Activated CD4-positive, alpha-beta T cell treated with anti-CD3 and anti-CD28 coated beads, Interleukin-2, Interleukin-4, amounts not matched to agents 100 ng/mL and 50 ng/mL, durations not matched to agents 16 hours and 8 hours (primary cell): ENCODE measurements at regions not wholly inside any gene's neighbourhood (a gene's known extent, or its start where the extent isn't known, plus 50 kb on each side); places are given as distances from the start of the nearest gene placed in this dataset.
"Not testable (repeated sequence)": the region's sequence is repeated elsewhere in the genome, so short reads cannot be mapped to it uniquely, and the experiment has no call there.

Source experiments
- DNase-seq: peaks from one replicate; pipeline ENCODE4 v3.0.0-alpha.2; 2020; ENCODE audit warnings: low spot score

GRCh38 chr12:63508543-63508942 is 159.8 kb downstream of the DPY19L2 start:
- no peak for DNase-seq

DNA sequence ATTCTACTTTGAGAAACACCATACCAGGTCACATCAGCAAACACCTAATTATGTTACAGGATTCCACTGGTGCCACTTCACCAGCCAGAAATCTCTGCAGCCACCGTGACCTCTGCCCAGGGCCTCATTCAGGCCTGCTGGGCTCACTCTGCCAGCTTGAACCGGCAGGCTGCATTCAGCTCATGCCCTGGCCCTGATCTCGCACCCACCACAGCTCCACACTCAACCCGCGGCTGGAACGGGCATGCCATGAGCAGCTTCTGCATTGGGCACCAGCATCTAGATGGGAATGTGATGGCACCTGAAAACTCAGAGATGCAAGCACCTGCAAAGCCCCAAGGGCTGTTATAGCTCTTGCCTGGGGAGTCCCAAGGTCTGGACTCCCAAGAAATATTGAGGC is 168.7 kb downstream of the DPY19L2 start:
- no peak for DNase-seq

- no peak for DNase-seq
Measured at GRCh38 chr12:63498239-63498638, 170.1 kb downstream of the DPY19L2 start.

GRCh38 chr12:63496654-63497053 is 171.6 kb downstream of the DPY19L2 start:
- no peak for DNase-seq

DNA sequence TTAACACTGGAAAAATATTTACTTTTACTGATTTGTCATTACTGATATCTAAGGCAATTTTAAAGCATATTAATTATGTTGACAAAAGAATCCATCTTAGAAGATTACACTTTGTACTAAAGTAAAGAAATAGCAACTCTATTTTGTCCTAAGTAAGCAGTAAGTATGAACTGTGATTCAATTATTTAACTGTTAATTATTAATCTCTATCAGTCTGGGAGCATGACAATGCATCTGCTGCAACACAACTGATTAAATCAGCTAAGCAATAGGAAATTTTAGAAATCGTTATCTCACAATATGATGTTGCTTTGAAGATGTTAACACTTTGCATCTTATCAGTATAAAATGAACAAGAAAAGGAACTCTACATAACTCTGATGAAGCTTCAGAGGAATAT is 172.3 kb downstream of the DPY19L2 start:
- no peak for DNase-seq

- not testable (repeated sequence) for DNase-seq
Measured at GRCh38 chr12:63493357-63493756, 174.9 kb downstream of the DPY19L2 start.

- no peak for DNase-seq
Measured at GRCh38 chr12:63480186-63480585, 188.1 kb downstream of the DPY19L2 start.

- no peak for DNase-seq
Measured at GRCh38 chr12:63470161-63470560, 198.1 kb downstream of the DPY19L2 start.

DNA sequence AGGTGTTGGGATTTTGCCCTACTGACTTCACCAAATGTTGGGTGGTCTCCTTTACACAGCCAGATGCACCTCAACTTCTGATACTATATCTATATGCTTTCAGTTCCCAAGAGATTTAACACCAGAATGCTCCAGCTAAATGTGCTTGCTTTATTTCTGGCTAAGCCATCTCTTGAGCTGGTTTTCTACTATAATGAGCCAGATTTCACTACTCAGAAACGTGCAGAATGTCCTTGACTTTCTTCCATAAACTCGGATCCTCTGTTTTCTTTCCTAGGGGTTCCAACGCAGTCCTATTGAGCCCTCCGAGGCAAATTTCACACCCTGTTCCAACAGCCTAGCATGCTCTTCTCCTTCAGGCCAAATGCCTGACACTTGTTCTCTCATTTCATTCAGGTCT is 200.3 kb downstream of the DPY19L2 start:
- no peak for DNase-seq

GRCh38 chr12:63457857-63458256 is 210.4 kb downstream of the DPY19L2 start:
- no peak for DNase-seq

DNA sequence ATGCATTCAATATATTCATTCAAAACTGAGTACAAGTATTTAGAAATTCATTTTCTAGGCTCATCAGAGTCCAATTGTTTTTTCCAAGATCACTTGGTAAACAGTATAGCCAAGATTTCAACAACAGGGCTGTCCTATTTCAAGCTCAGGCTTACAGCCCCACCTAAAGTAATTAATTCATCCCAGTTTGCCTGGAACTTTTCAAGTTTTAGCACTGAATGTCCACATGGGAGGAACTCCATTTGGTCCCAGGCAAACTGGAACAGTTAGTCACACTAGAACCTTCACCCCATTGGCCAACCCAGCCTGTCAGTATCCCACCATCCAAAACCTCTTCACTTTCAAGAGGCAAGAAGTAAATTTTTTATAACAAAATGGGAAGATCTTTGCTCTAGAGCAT is 210.9 kb downstream of the DPY19L2 start:
- no peak for DNase-seq

DNA sequence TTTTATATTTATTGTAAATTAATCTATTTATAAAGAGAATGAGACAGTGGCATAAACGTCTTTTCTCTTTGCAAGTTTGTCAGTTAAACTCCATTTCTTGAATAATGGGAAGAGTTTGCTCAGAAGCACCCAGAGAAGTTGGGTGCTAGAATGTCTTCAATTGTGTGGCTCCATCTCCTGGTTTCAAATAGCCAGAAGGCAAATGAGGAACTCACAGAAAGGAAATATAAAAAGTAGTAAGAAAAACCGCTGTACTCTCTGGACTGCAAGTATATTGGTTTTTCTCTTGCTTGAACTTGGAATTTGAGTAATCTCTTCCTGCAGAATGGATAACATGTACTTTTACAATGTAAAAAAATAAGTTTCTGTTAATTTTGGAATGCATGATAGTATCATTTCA is 217.5 kb downstream of the DPY19L2 start:
- no peak for DNase-seq

DNA sequence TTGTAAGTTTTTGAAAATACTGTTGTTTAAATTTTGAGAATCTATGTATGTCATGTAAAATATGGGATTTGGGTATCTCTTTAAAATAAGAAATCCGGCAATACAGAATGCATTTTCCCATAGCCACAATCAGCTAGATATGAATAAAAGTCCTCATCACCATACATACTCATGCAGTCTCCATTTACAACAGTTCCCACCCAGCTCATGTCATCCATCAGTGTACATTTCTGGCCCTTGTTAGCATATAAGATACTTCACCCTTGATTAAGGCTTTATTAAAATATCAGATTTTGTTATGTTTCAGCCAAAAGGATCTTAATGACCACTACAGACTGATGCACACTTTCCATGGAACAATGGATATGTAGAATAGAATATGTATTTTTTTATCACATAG is 218.0 kb downstream of the DPY19L2 start:
- no peak for DNase-seq

DNA sequence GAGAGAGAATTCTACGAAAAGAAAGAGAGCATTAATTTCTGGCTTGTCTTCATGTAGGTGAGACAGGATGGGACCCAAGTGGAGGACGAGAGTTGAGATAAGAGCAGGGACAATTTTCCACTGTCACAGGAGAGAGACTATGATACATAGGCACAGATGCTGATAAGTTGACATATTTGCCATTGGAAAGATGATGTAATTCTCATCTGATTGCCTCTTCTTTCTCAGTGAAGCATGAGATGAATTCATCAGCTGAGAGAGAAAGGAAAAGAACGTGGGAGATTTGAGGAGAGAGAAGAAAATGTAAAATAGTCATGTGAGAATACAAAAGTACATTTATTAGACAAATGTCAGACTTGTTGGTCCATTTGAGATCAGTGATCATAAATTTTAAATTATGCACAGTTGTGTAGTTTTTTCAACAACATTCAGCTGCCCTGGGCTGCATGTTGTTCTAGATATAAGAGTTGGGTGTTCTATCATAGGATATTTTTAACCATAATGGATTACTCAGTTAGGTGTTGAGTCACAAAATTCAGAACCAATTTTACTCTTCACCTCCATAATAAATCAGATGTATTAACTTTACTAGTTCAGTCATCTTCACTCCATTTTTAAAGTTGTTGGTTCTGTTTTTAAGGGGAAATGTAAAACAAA is 222.9 kb downstream of the DPY19L2 start:
- DNase-seq = no peak

DNA sequence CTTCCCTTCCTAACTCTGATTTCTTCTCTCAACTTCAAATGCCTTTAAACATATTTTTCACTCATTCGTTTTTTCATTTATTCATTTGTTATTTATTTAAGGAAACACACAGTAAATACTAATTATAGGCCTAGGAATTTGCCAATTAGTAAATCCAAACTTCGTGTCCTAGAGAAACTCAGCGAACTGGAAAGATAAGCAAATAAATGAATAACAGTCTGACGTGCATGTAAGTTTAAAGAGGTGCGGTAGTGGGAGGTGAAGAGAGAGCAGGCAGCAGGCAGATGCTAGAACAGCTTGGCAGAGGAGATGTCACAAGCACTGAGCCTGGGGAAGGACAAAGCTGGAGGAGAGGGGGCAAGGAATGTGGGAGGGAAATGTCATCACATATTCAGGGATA is 228.2 kb downstream of the DPY19L2 start:
- no peak for DNase-seq

- not testable (repeated sequence) for DNase-seq
Measured at GRCh38 chr12:63434384-63434783, 233.9 kb downstream of the DPY19L2 start.

DNA sequence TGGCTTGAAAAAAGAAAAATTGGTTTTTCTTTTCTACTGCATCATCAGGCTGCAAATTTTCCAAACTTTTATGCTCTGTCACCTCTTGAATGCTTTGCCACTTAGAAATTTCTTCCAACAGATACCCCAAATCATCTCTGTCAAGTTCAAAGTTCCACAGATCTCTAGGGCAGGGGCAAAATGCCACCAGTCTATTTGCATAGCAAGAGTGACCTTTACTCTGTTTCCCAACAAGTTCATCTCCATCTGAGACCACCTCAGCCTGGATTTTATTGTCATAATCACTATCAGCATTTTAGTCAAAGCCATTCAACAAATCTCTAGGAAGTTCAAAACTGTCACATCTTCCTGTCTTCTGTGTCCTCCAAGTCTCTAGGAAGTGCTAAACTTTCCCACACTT is 240.3 kb downstream of the DPY19L2 start:
- not testable (repeated sequence) for DNase-seq

DNA sequence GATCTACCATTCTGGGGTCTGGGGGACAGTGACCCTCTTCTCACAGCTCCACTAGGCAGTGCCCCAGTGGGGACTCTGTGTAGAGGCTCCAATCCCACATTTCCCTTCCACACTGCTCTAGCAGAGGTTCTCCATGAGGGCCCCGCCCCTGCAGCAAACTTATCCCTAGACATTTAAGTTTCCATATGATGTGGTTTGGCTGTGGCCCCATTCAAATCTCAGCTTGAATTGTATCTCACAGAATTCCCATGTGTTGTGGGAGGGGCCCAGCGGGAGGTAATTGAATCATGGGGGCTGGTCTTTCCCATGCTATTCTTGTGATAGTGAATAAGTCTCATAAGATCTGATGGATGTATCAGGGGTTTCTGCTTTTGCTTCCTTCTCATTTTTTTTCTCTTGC is 241.3 kb downstream of the DPY19L2 start:
- DNase-seq = not testable (repeated sequence)

DNA sequence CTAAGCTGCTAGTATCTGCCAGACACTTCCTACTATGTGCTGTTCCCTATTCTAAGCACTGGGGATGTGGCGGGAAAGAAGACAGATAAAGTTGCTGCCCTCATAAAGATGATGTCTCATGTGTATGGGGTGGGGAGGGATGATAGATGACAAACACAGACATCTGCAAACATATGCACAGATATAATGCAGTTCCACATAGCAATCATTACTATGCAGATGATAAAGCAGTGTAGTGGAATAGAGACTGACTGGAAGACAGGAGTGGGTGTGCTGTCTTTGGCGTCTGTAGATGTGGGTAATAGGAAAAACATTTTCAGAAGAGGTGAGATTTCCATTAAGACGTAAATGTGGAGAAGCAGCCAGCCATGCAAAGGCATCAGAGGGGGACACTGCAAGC is 243.6 kb downstream of the DPY19L2 start:
- no peak for DNase-seq

DNA sequence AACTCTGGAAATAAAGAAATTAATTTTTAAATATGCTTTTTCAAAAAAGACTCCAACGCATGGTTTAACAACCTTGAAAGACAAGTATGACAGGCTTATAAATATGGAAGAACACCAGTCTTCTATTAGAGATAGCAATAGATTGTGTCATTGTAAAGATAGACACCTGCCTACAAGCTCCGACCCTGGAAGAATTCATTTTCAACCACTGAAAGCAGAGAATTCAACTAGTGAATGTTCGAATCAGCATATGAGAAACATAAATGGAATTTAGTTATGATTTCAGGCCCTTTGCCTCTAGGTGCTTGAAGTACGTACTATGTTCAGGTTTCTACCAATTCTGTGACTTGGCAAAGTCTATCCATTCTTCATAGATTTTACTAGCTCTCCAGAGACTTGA is 244.5 kb downstream of the DPY19L2 start:
- no peak for DNase-seq

GRCh38 chr12:63420206-63420644 is 248.1 kb downstream of the DPY19L2 start:
- peak; percentile 50 for DNase-seq

DNA sequence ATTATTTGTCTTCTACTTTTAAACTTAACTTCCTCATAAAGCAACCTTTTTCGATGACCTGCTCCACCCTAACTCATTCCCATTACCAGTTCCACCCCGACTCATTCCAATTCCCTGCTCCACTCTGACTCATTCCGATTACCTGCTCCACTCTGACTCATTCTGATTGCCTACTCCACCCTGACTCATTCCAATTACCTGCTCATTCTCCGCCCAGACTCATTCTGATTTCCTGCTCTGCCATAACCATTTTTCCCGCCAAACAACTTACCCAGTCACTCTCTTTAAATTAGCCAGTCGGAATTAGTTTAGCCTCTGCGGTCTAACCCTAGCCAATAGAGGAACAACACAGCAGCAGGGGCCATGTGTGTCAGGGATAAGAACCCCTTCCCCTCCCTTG is 249.1 kb downstream of the DPY19L2 start:
- DNase-seq = no peak

- no peak for DNase-seq
Measured at GRCh38 chr12:63416788-63417187, 251.5 kb downstream of the DPY19L2 start.

GRCh38 chr12:63415357-63415756 is 252.9 kb downstream of the DPY19L2 start:
- DNase-seq = no peak

- no peak for DNase-seq
Measured at GRCh38 chr12:63410197-63410596, 258.1 kb downstream of the DPY19L2 start.
